GM10248 (cell line): ENCODE measurements at regions not wholly inside any gene's neighbourhood (a gene's known extent, or its start where the extent isn't known, plus 50 kb on each side); places are given as distances from the start of the nearest gene placed in this dataset.

ENCODE experiments used
- CTCF ChIA-PET: fragments of 300-600 bp; sonication (Branson Sonifier 250); formaldehyde crosslinking; extraction: SDS; loops from one replicate; lab custom pipeline; 2021; ENCODE audit warnings: antibody characterized with exemption; lab: Yijun Ruan, JAX
- POLR2A ChIA-PET: fragments of 350-650 bp; sonication (Branson Sonifier 250); formaldehyde crosslinking; extraction: SDS; loops from one replicate; lab custom pipeline; 2020; ENCODE audit warnings: antibody characterized with exemption; lab: Yijun Ruan, JAX
- DNase-seq: peaks from one replicate; pipeline ENCODE4 v3.0.0; 2012; ENCODE audit errors: extremely low spot score
- CTCF ChIP-seq: IDR thresholded peaks from 2 replicates; pipeline ENCODE4 v1.5.1; 2012; ENCODE audit warnings: mild to moderate bottlenecking, low read depth; ENCODE audit errors: extremely low read depth, missing control alignments, control extremely low read depth

- ChIA-PET POLR2A (no interaction called here), CTCF (interaction anchor here (1.2 kb wide), 1 partner anchor 13 kb away, joined by 3 read pairs; no protein-coding TSS in a partner anchor)
- no peak for TF ChIP-seq CTCF
- no peak for DNase-seq
These were observed 512.6 kb upstream of the NAALADL2 start for GRCh38 chr3:174346571-174346970.

GRCh38 chr3:174347474-174348138 lies 511.5 kb upstream of the NAALADL2 start:
- DNase-seq = no peak
- ChIA-PET POLR2A (no interaction called here), CTCF (interaction anchor here (1.1 to 1.2 kb wide), 3 partner anchors 9 to 26 kb away, joined by 3 to 6 read pairs (median 3); no protein-coding TSS in a partner anchor)
- no peak for TF ChIP-seq CTCF

- POLR2A ChIA-PET = no interaction called here
- CTCF ChIA-PET = interaction anchor here (0.8 to 1.3 kb wide), 2 partner anchors 13 to 18 kb away, joined by 3 to 4 read pairs; no protein-coding TSS in a partner anchor
- no peak for TF ChIP-seq CTCF
- no peak for DNase-seq
These were observed 506.9 kb upstream of the NAALADL2 start for GRCh38 chr3:174352227-174352626.

GRCh38 chr3:174355505-174355904 lies 503.6 kb upstream of the NAALADL2 start:
- TF ChIP-seq CTCF = peak; percentile 12
- POLR2A ChIA-PET = no interaction called here
- CTCF ChIA-PET = interaction anchor here (1.5 kb wide), 1 partner anchor 8 kb away, joined by 6 read pairs; no protein-coding TSS in a partner anchor

GRCh38 chr3:174356596-174356995 lies 502.5 kb upstream of the NAALADL2 start:
- no peak for DNase-seq
- CTCF ChIA-PET = interaction anchor here (1.5 kb wide), 1 partner anchor 9 kb away, joined by 6 read pairs; no protein-coding TSS in a partner anchor
- POLR2A ChIA-PET = no interaction called here
- no peak for TF ChIP-seq CTCF

More at GRCh38 chr3:174355505-174355904, 503.6 kb upstream of the NAALADL2 start:
- no peak for DNase-seq

- CTCF ChIA-PET = interaction anchor here (1.4 kb wide), 1 partner anchor 24 kb away, joined by 4 read pairs; no protein-coding TSS in a partner anchor
- POLR2A ChIA-PET = no interaction called here
- TF ChIP-seq CTCF = no peak
- no peak for DNase-seq
These were observed 500.9 kb upstream of the NAALADL2 start for GRCh38 chr3:174358252-174358651.
